ENCODE measurements at regions not wholly inside any gene's neighbourhood (a gene's known extent, or its start where the extent isn't known, plus 50 kb on each side); places are given as distances from the start of the nearest gene placed in this dataset.

- no peak overlapping the region for H3K27ac Mint-ChIP-seq
- H3K9me3 Mint-ChIP-seq = peaks cover 19% of the 10 kb centered on the region
- no peaks in the 10 kb centered on the region for H3K27me3 Mint-ChIP-seq (ENCODE audit: low read depth)
- CTCF ChIA-PET = no interaction called here
- no peak for ATAC-seq
- H3K4me1 Mint-ChIP-seq = peaks cover 26% of the 10 kb centered on the region
- TF ChIP-seq ZNF281 (CRISPR knock-in tag; IDR thresholded peaks at IDR 0.05) = no peak
- H3K4me3 Mint-ChIP-seq = no peak overlapping the region
- DNase-seq (ENCODE audit: low spot score) = no peak
- peaks cover 12% of the 10 kb centered on the region for H3K36me3 Mint-ChIP-seq
- POLR2A ChIA-PET = interaction anchor here (0.6 kb wide), 2 partner anchors 14 to 61 kb away, joined by 3 to 5 read pairs; no protein-coding TSS in a partner anchor
Observed at GRCh38 chr2:62347563-62348270, 151.8 kb downstream of the B3GNT2 start.

DNA sequence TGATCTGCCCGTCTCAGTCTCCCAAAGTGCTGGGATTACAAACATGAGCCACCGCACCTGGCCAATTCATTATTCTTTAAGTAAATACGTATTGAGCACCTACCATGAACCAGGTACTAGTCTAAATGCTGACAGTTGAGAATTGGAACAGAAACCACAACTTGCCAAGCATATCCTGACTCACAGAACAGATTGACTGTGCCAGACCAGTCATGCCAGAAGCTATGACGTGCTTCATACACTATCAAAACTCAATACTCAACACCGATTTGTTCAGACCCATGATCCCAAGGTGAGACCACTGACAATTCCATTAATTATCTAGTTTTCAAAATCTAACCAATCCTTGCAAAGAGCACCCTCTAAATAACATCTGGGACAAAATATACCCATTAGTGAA is 148.6 kb downstream of the B3GNT2 start:
- Mint-ChIP-seq H3K36me3 (no peaks in the 10 kb centered on the region), H3K27me3 (ENCODE audit: low read depth) (no peaks in the 10 kb centered on the region), H3K4me1 (peaks cover 32% of the 10 kb centered on the region), H3K4me3 (no peak overlapping the region), H3K9me3 (peaks cover 7% of the 10 kb centered on the region; the same call in 1 of the 2 replicates), H3K27ac (no peak overlapping the region)
- POLR2A ChIA-PET = no interaction called here
- no peak for ATAC-seq
- no peak for TF ChIP-seq E2F4 (CRISPR knock-in tag; IDR thresholded peaks at IDR 0.05; ENCODE audit: borderline replicate concordance, low read depth)
- no peak for TF ChIP-seq ZNF138 (CRISPR knock-in tag; conservative IDR thresholded peaks at IDR 0.05)
- TF ChIP-seq, protein P1, sequence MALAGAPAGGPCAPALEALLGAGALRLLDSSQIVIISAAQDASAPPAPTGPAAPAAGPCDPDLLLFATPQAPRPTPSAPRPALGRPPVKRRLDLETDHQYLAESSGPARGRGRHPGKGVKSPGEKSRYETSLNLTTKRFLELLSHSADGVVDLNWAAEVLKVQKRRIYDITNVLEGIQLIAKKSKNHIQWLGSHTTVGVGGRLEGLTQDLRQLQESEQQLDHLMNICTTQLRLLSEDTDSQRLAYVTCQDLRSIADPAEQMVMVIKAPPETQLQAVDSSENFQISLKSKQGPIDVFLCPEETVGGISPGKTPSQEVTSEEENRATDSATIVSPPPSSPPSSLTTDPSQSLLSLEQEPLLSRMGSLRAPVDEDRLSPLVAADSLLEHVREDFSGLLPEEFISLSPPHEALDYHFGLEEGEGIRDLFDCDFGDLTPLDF (CRISPR knock-in tag; IDR thresholded peaks at IDR 0.05) = no peak
- no peak for TF ChIP-seq E2F5 (CRISPR knock-in tag; IDR thresholded peaks at IDR 0.05)
- no peak for TF ChIP-seq MLX (CRISPR knock-in tag; IDR thresholded peaks at IDR 0.05)
- no peak for TF ChIP-seq NR1H2 (CRISPR knock-in tag; IDR thresholded peaks at IDR 0.05)
- TF ChIP-seq STAT6 (CRISPR knock-in tag; conservative IDR thresholded peaks at IDR 0.05; ENCODE audit: low read depth) = no peak
- TF ChIP-seq OVOL2 (CRISPR knock-in tag; IDR thresholded peaks at IDR 0.05; ENCODE audit: borderline replicate concordance) = no peak
- no peak for TF ChIP-seq RELA (CRISPR knock-in tag; IDR thresholded peaks at IDR 0.05; ENCODE audit: borderline replicate concordance)
- TF ChIP-seq TEAD1 (CRISPR knock-in tag; IDR thresholded peaks at IDR 0.05) = no peak
- TF ChIP-seq ATF6 (CRISPR knock-in tag; IDR thresholded peaks at IDR 0.05) = no peak
- TF ChIP-seq PRRX2 (CRISPR knock-in tag; IDR thresholded peaks at IDR 0.05) = no peak
- TF ChIP-seq, protein P2, sequence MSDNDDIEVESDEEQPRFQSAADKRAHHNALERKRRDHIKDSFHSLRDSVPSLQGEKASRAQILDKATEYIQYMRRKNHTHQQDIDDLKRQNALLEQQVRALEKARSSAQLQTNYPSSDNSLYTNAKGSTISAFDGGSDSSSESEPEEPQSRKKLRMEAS (CRISPR knock-in tag; IDR thresholded peaks at IDR 0.05) = no peak
- CTCF ChIA-PET = no interaction called here
- no peak for DNase-seq (ENCODE audit: low spot score)

Data from WTC11 (cell line).